HG03520 (cell line): ENCODE measurements at regions not wholly inside any gene's neighbourhood (a gene's known extent, or its start where the extent isn't known, plus 50 kb on each side); places are given as distances from the start of the nearest gene placed in this dataset.
"Not testable (repeated sequence)": the region's sequence is repeated elsewhere in the genome, so short reads cannot be mapped to it uniquely, and the experiment has no call there.

Source experiments
- ATAC-seq: cut with Tn5 transposase; IDR thresholded peaks from one replicate; pipeline ENCODE4 v1.9.1; 2021; ENCODE audit warnings: mild to moderate bottlenecking, moderate library complexity; ENCODE audit not compliant: unreplicated experiment

- no peak for ATAC-seq
Measured at GRCh38 chr17:33560165-33560564, 267.1 kb upstream of the ASIC2 start.

DNA sequence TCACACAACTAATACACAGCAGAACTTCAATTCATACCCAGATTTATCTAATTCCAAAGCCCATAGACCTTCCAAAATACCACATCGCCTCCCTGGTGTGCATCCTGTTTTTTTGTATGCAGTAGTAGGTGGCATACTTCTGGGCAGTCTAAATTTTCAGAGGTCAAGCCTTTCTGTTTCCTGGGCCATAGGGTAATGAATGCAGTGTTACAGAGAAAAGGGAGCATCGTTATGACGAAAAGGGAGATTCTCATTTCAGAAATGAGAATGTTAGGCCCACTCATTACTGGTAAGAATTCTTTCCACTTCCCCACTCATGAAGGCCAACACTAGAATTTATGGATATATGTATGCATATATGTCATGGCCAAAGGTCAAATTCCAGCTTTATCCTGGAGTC, 267.8 kb upstream of the ASIC2 start:
- no peak for ATAC-seq

- no peak for ATAC-seq
Measured at GRCh38 chr17:33561569-33562334, 268.7 kb upstream of the ASIC2 start.

- ATAC-seq, result no peak
Measured at GRCh38 chr17:33562792-33563191, 269.7 kb upstream of the ASIC2 start.

- no peak for ATAC-seq
Measured at GRCh38 chr17:33564146-33564545, 271.1 kb upstream of the ASIC2 start.

GRCh38 chr17:33567223-33567622, 274.1 kb upstream of the ASIC2 start:
- ATAC-seq, result no peak

GRCh38 chr17:33572615-33573014, 279.5 kb upstream of the ASIC2 start:
- ATAC-seq, result no peak

- ATAC-seq, result no peak
Measured at GRCh38 chr17:33574942-33575445, 281.9 kb upstream of the ASIC2 start.

DNA sequence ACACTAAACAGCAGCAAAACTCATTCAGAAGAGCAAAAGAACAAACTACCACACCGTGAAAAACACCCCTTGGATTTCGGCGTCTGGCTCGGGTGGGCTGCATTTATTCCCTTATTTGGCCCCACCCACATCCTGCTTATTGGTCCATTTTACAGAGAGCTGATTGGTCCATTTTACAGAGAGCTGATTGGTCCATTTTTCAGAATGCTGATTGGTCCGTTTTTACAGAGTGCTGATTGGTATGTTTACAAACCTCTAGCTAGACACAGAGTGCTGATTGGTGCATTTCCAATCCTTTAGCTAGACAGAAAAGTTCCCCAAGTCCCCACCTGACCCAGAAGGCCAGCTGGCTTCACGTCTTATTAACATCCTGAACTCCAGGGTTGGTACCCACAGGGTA, 286.6 kb upstream of the ASIC2 start:
- not testable (repeated sequence) for ATAC-seq

DNA sequence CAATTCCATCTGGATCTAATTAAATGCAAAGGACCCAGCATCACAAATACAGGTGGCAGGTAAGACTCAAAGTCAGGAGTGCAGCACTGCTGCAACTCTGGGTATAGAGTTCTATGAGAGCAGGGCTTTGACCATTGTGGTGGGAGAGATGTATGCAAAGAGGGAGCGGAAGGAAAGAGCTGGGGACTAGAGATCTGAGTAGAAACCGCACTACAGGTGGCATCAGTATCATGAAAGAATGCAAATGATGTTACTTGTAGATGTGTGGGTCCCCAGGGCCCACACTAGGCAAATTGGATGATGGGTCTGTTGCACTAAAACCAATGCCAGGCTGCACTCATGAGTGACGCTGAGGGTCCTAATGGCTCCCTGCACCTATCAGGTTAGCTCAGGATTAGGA, 287.1 kb upstream of the ASIC2 start:
- no peak for ATAC-seq

DNA sequence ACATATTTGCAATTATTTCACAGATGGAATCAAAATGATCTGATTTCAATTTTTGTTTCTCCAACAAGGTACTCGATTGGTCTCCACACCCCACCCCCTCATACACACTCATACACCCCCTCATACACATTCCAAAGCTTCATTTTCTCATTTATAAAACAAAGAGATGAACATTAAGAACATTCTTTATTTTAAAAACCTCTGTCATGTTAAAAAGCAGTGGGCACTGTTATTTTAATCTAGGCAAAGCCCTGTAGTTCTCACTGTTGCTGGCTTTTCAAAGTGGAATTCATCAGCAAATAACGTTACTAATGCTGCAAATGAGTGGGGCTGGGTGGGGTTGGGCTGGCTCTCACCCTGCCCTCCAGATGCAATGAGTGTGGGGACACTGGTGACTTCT, 289.6 kb upstream of the ASIC2 start:
- ATAC-seq, result no peak

- ATAC-seq, result no peak
Measured at GRCh38 chr17:33583518-33584417, 290.7 kb upstream of the ASIC2 start.

- ATAC-seq, result no peak
Measured at GRCh38 chr17:33593991-33594390, 300.9 kb upstream of the ASIC2 start.

DNA sequence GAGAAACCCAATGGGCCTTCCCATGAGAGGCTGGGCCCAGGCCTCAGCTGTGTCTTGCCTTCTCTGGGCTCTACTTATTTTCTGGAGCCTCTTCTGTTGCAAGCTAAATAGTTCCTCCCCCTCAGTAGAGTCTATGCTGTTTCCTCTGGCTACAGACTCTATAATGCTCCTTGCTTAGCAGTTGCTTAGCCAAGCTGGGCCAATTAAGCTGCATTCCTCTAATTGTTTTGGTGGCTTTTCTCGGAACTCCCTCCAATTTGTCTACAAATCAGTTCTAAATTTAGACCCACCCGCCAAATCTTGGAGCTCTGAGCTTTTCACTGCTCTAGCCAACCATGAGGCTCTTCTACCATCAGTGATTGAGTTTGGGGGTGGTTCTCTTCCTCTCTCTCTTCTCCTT, 302.7 kb upstream of the ASIC2 start:
- no peak for ATAC-seq

GRCh38 chr17:33596899-33597298, 303.8 kb upstream of the ASIC2 start:
- no peak for ATAC-seq

DNA sequence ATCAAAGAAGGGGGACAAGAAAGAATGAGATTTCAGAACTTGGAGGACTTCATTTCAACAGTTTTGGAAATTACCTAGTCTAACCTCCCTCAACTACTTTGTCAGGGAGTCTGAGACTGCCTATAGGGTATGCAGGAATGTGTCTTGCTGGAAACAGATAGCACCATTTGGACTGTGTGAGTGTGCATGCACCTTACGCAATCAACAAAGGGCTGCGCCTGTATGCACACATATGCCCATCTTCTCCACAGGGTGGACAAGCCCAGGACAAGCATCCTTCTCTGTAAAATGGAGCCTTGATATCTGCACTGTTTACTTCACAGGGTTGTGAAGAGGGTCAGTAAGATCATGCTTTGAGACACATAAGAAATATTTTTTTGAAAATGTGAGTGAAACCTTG, 305.7 kb upstream of the ASIC2 start:
- no peak for ATAC-seq

GRCh38 chr17:33602981-33603380, 309.9 kb upstream of the ASIC2 start:
- ATAC-seq, result no peak

DNA sequence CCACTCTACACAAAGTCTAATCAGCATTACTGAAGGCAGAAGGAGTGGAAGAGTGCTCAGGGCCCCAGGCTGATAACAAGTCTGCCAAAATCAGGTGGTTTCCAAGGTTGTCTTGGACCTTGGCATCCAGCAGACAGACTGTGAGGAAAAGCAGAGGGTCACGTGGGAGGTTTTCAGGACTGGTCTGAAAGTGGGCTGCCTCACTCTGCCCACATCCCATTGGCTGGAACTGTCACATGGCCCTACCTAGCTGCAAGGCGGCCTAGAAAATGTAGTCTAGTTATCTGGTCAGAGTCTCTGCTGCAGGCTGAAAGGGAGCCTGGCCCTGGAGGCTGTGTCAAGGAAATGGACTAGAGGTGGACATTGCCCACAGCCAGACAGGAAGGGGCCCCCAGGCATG, 310.7 kb upstream of the ASIC2 start:
- no peak for ATAC-seq

DNA sequence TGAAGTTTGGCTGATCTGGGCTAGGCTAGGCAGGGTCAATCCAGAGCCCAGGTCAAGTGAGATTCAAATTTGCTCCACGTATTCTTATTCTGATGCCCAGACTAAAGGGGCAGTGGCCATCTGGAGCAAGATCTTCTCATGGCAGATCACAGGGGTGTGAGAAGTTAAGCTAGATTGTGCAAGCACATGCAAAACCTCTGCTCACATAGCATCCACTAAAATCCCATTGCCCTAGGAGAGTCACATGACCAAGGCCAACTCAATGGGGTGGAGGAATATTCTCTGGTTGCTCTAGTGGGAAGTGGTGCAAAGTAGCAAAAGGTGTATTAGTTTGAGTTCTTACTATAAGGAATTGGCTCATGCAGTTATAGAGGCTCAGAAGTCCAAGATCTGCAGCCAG, 318.4 kb upstream of the ASIC2 start:
- no peak for ATAC-seq

DNA sequence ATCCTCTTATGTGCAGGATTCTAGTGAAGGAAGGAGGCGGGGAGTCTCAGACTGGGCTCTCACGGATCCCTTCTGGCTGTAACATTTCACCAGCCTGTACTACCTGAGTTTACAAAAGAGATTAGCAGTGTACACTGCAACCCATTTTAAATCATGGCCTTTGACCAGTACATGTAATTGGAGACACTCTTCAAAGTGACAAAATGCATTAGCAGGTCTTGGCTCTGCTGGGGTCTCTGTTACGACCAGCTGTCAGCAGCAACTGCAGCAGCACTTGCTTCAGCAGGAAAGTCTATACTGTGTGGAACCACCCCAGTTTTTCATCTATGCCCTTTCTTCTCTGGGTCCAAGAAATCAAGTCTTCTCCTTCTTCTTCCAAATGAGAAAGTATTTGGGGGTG, 322.8 kb upstream of the ASIC2 start:
- no peak for ATAC-seq

DNA sequence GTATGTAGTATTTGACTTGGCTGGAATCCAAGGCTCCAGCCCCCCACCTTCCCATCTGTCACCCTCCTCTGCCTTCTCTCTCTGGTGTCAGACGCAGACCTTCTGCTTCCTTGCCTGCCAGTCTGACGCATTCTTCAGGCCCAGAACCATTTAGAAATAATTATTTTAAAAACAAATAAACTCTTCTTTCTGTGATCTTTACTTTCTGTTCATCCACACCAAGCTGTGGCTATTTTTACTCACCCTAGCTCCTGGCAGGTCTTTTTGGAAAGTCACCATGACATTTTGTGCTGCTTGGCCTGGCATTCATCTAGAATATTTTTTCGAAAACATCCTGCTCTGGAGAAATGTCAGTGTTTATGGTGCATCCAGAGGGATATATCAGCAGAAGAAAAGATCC, 330.7 kb upstream of the ASIC2 start:
- ATAC-seq, result no peak
